Loucy (cell line): ENCODE measurements at regions not wholly inside any gene's neighbourhood (a gene's known extent, or its start where the extent isn't known, plus 50 kb on each side); places are given as distances from the start of the nearest gene placed in this dataset.

Source experiments
- H2AFZ ChIP-seq: fragments of 200-600 bp; sonication (generic); 2 replicates; pipeline ENCODE4 v1.6.0; 2016; ENCODE audit warnings: antibody characterized with exemption, mild to moderate bottlenecking, low read length, moderate library complexity
- H3F3A ChIP-seq: fragments of 200-600 bp; 2 replicates; pipeline ENCODE4 v1.6.0; 2016; ENCODE audit warnings: antibody characterized with exemption, low read depth, mild to moderate bottlenecking
- H3K27me3 ChIP-seq: fragments of 200-600 bp; sonication (generic); 2 replicates; pipeline ENCODE4 v1.6.1; 2014; ENCODE audit warnings: low read length, mild to moderate bottlenecking; ENCODE audit not compliant: insufficient read depth, poor library complexity, severe bottlenecking
- H3K36me3 ChIP-seq: fragments of 200-600 bp; sonication (generic); 2 replicates; pipeline ENCODE4 v1.6.1; 2016; ENCODE audit warnings: low read length; ENCODE audit not compliant: insufficient read depth
- H3K4me1 ChIP-seq: fragments of 200-600 bp; sonication (generic); 2 replicates; pipeline ENCODE4 v1.5.1; 2014; ENCODE audit warnings: low read length, mild to moderate bottlenecking; ENCODE audit not compliant: insufficient read depth, poor library complexity, severe bottlenecking
- H3K4me2 ChIP-seq: fragments of 200-600 bp; sonication (generic); 2 replicates; pipeline ENCODE4 v1.6.0; 2014; ENCODE audit warnings: antibody characterized with exemption, low read length, low read depth, mild to moderate bottlenecking; ENCODE audit not compliant: poor library complexity, severe bottlenecking
- H3K4me3 ChIP-seq: fragments of 200-600 bp; sonication (generic); 2 replicates; pipeline ENCODE4 v1.5.1; 2014; ENCODE audit warnings: low read length, mild to moderate bottlenecking, mixed read lengths; ENCODE audit not compliant: poor library complexity, severe bottlenecking
- H3K79me2 ChIP-seq: fragments of 200-600 bp; sonication (generic); 2 replicates; pipeline ENCODE4 v1.6.1; 2014; ENCODE audit warnings: low read length; ENCODE audit not compliant: insufficient read depth
- H3K9ac ChIP-seq: fragments of 200-600 bp; sonication (generic); 2 replicates; pipeline ENCODE4 v1.6.0; 2014; ENCODE audit warnings: mild to moderate bottlenecking, low read depth, low read length, moderate library complexity; ENCODE audit not compliant: poor library complexity, severe bottlenecking
- H3K9me2 ChIP-seq: fragments of 200-600 bp; sonication (generic); replicated peaks from 2 replicates; pipeline ENCODE4 v1.6.1; 2016; ENCODE audit warnings: low read depth, low read length, mixed read lengths
- H3K9me3 ChIP-seq: fragments of 200-600 bp; sonication (generic); 2 replicates; pipeline ENCODE4 v1.6.1; 2014; ENCODE audit warnings: mild to moderate bottlenecking, antibody characterized with exemption, low read length, low read depth; ENCODE audit not compliant: insufficient read depth
- H4K20me1 ChIP-seq: fragments of 200-600 bp; sonication (generic); 2 replicates; pipeline ENCODE4 v1.6.0; 2014; ENCODE audit warnings: antibody characterized with exemption, low read length, mild to moderate bottlenecking; ENCODE audit not compliant: insufficient read depth, poor library complexity, severe bottlenecking
- CTCF ChIP-seq: fragments of 200-600 bp; sonication (generic); conservative IDR thresholded peaks from 2 replicates; pipeline ENCODE4 v1.5.1; 2014; ENCODE audit warnings: mild to moderate bottlenecking, antibody characterized with exemption, low read length
- EZH2phosphoT487 ChIP-seq: fragments of 200-600 bp; IDR thresholded peaks from 2 replicates; pipeline ENCODE4 v1.6.1; 2018; ENCODE audit warnings: antibody characterized with exemption, mild to moderate bottlenecking, moderate library complexity, borderline replicate concordance

GRCh38 chr5:176711883-176712282, 64.6 kb downstream of the TSPAN17 start:
- no peaks in the 10 kb centered on the region for H3K36me3 ChIP-seq
- H3K27me3 ChIP-seq: no peaks in the 10 kb centered on the region
- H2AFZ ChIP-seq: no peak overlapping the region

GRCh38 chr5:176712546-176713304, 65.4 kb downstream of the TSPAN17 start:
- Histone ChIP-seq H3K9ac (no peak overlapping the region), H3F3A (no peaks in the 10 kb centered on the region), H3K79me2 (no peaks in the 10 kb centered on the region), H3K9me2 (no peaks in the 10 kb centered on the region), H4K20me1 (no peaks in the 10 kb centered on the region), H2AFZ (no peak overlapping the region), H3K4me2 (no peak overlapping the region), H3K27me3 (no peaks in the 10 kb centered on the region), H3K9me3 (no peaks in the 10 kb centered on the region), H3K4me1 (no peaks in the 10 kb centered on the region), H3K36me3 (no peaks in the 10 kb centered on the region), H3K4me3 (no peak overlapping the region)
- no peak for TF ChIP-seq EZH2phosphoT487
- TF ChIP-seq CTCF: no peak

More at GRCh38 chr5:176711883-176712282, 64.6 kb downstream of the TSPAN17 start:
- Histone ChIP-seq H3K9me3 (no peaks in the 10 kb centered on the region), H3K4me2 (no peak overlapping the region), H3K9ac (no peak overlapping the region), H3K9me2 (no peaks in the 10 kb centered on the region), H4K20me1 (no peaks in the 10 kb centered on the region), H3F3A (no peaks in the 10 kb centered on the region), H3K4me1 (no peaks in the 10 kb centered on the region), H3K4me3 (no peak overlapping the region), H3K79me2 (no peaks in the 10 kb centered on the region)
- TF ChIP-seq CTCF (no peak), EZH2phosphoT487 (no peak)

- no peak overlapping the region for H3K9ac ChIP-seq
- H3K27me3 ChIP-seq: no peaks in the 10 kb centered on the region
- no peaks in the 10 kb centered on the region for H3K79me2 ChIP-seq
- no peaks in the 10 kb centered on the region for H3F3A ChIP-seq
- no peaks in the 10 kb centered on the region for H3K36me3 ChIP-seq
- H3K4me1 ChIP-seq: no peaks in the 10 kb centered on the region
- no peaks in the 10 kb centered on the region for H4K20me1 ChIP-seq
- no peaks in the 10 kb centered on the region for H3K9me2 ChIP-seq
- no peak overlapping the region for H2AFZ ChIP-seq
- H3K9me3 ChIP-seq: no peaks in the 10 kb centered on the region
- TF ChIP-seq EZH2phosphoT487 (no peak), CTCF (no peak)
- no peak overlapping the region for H3K4me3 ChIP-seq
- no peak overlapping the region for H3K4me2 ChIP-seq
Measured at GRCh38 chr5:176713409-176713808, 66.1 kb downstream of the TSPAN17 start.
